ENCODE measurements at regions not wholly inside any gene's neighbourhood (a gene's known extent, or its start where the extent isn't known, plus 50 kb on each side); places are given as distances from the start of the nearest gene placed in this dataset.
A peak's percentile ranks its signal among the peaks of the same experiment; 100 is the strongest.

DNA sequence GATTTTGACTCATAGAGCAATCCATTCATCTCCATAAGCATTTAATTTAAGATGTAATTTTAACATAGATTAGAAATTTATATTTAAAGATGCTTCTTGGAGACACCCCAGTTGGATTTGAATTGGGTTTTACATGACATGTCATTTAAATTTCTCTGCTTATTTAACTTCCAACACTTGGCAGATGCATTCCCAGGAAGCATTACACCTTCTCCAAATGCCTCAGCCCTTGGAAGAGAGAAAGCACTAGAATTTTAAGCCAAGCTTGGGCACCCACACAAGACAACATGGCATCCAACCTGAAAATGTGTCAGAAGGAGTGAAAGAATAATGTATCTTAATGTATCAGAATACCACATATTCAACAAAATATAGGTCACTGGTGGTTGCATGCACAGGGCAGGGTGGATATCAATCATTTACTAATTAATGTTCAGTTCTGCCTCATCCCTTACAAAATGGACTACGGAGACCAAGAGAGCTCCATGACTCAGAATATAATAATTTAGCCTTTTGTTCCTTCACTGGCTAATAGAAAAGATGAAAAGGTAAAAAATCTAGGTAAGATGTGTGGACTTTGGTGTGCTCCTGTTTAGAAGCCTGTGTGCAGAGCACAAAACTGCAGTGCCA is 541.7 kb upstream of the SORCS1 start:
- no peak for DNase-seq (ENCODE audit: low spot score)

DNA sequence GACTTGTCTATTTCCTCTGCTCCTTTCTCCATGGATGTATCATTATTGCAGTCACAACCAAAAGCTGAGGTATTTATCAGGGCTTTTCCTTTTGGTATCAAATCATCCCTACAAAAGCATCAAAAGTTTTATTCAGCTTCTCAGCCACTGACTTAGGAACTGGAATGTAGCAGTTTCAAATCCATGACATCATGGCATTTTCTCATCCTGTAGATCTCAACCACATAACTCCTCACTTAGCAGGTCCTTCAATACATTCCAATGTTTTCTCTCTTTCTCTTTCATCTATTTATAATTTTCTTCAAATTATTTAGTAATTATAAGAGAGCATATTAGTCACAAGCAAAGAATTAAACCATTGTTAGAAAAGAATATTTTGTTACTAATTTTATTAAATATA is 537.4 kb upstream of the SORCS1 start:
- DNase-seq (ENCODE audit: low spot score): no peak

- DNase-seq (ENCODE audit: low spot score): no peak
Measured at GRCh38 chr10:107692072-107692471, 527.6 kb upstream of the SORCS1 start.

GRCh38 chr10:107689323-107689722 is 524.8 kb upstream of the SORCS1 start:
- DNase-seq (ENCODE audit: low spot score): no peak

DNA sequence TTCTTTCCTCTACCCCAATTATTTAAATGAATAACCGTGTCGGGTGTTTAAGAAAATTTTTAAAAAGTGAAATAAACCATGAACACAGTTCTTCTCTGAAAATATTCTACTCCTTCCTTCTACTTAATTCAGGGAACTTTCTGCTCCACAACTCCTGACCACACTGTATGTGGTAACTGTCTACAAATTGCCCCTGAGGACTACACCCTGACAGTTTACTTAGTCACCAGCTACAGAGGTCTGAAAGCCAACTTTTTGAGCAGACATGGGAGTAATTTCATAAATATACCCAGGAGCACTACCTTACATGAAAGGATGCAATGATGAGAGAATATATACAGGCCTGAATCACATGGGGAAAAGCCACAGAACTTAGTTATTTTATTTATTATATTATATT is 523.2 kb upstream of the SORCS1 start:
- DNase-seq (ENCODE audit: low spot score): no peak

DNA sequence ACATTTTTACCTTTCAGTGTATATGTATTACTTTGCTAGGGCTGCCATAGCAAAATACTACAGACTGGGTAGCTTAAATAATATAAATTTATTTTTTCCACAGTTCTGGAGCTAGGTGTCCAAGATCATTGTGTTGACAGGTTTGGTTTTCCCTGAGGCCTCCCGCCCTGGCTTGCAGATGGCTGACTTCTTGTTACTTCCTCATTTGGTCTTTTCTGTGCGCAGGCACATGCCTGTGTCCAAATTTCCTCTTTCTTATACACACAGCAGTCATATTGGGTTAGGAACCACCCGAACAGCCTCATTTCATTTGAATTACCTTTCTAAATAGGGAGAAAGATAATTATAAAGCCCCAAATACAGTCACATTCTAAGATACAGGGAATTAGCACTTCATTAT is 521.6 kb upstream of the SORCS1 start:
- DNase-seq (ENCODE audit: low spot score): peak; percentile 34

GRCh38 chr10:107671960-107672359 is 507.5 kb upstream of the SORCS1 start:
- no peak for DNase-seq (ENCODE audit: low spot score)

- no peak for DNase-seq (ENCODE audit: low spot score)
Measured at GRCh38 chr10:107666214-107666613, 501.7 kb upstream of the SORCS1 start.

DNA sequence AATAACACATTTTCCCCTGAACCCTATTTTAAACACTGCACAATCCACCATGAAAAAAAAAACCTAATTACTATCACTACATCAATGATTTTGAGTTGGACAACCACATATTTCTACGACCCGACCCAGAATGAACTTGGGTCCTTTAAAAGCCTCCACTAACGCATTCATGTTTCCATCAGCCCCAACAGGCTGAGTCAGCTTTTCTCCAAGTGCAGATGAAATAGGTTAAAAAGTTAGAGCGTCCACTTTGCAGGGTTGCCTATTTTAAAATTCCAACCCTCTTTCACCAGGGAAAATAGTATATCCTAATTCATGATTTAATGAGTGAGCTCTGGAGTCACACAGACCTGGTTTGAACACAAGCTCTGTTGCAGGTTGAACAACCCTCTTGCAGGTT is 501.0 kb upstream of the SORCS1 start:
- DNase-seq (ENCODE audit: low spot score): no peak

GRCh38 chr10:107657851-107658250 is 493.3 kb upstream of the SORCS1 start:
- no peak for DNase-seq (ENCODE audit: low spot score)

DNA sequence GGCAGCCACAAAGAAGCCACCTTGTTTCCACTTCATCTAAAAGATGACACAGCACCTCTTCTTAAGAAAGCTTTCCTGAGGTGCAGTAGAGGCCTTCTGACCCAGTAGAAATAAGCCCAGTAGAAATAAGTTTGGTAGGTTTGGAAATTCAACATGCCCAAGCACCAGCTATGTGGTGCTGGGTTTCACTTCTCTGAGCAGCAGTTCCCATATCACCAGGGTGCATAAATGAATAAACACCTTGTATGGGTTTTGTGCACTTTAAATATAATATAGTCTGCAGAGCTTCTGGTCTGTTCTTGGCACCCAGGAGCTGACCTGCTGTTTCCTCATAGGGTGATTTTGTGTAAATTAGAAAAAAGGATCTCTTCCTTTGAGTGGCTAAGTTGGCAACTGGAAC is 492.4 kb upstream of the SORCS1 start:
- no peak for DNase-seq (ENCODE audit: low spot score)

DNA sequence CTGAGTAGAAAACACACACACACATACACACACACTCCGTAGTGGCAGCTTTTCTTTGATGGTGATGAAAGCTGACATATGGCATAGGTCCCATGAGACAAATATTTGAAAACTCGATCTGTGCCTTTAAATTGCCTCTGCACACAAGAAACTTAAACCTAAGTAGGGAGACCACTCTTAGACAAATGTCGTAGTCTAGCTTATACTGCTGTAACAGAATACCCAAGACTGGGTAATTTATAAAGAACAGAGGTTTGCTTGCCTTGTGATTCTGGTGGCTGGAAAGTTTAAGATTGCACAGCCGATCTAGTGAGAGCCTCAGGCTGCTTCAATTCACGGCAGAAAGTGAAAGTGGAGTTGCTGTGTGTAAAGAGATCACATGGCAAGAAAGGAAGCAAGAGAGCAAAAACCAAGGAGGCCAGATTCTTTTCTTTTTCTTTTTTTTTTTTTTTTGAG is 489.4 kb upstream of the SORCS1 start:
- DNase-seq (ENCODE audit: low spot score): peak; percentile 14

- DNase-seq (ENCODE audit: low spot score): no peak
Measured at GRCh38 chr10:107650939-107651338, 486.4 kb upstream of the SORCS1 start.

DNA sequence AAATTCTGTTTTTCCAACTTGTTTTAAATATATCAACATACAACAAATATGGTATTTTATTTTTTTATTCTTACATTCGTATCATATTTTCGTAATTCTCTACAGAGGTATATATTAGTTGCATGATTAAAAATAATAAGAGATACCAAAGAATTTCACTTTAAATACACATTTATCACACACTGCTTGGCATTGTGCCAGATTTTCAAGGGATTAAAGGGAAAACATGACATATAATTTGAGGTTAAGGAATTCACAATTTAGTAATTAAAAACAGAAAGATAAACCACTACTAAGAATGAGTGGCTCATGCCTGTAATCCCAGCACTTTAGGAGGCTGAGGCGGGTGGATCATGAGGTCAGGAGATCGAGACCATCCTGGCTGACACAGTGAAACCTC is 484.7 kb upstream of the SORCS1 start:
- DNase-seq (ENCODE audit: low spot score): no peak

DNA sequence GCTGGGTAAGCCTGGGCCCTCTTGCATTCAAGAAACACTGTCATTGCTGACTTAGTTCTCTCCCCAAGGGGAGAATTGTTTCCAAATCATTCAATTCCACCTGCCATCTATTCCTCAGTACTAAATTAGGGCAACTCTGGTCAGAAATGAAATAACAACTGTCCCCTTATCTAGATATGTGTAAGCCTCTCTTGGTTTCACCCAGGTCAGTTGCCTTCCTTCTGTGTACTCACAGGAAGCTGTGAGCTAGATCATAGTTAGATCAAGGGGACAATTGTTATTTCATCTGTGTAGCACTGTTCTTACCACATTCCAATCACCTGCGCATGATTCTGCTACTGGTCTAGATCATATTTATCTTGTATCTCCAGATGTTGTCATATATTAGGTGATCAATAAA is 483.0 kb upstream of the SORCS1 start:
- DNase-seq (ENCODE audit: low spot score): no peak

DNA sequence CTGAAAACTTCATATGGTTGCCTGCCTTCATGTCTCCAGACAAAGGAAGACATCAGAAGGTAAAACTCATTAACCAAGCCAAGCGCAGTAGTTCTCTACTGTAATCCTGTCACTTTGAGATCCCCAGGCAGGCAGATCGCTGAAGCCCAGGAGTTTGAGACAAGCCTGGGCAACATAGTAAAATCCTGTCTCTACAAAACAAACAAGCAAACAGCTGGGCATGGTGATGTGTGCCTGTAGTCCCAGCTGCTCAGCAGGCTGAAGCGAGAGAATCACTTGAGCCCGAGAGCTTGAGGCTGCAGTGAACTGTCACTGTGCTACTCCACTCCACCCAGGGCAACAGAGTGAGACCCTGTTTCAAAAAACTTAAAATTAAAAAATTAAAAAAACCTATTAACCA is 467.4 kb upstream of the SORCS1 start:
- no peak for DNase-seq (ENCODE audit: low spot score)

DNA sequence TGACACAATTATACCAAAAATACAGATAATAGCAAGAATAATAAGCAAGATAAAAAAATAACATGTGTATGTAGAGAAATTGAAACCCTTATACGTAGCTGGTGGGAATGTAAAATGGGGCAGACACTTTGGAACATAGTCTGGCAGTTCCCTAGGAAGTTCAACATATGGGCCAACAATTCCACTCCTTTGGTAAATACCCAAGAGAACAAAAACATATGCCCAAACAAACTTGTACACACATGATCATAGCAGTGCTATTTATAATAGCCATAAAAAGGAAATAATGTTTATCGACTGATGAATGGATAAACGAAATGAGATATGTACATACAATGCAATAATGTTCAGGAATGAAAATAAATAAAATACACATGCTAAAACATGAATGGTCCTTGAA is 462.4 kb upstream of the SORCS1 start:
- no peak for DNase-seq (ENCODE audit: low spot score)

DNA sequence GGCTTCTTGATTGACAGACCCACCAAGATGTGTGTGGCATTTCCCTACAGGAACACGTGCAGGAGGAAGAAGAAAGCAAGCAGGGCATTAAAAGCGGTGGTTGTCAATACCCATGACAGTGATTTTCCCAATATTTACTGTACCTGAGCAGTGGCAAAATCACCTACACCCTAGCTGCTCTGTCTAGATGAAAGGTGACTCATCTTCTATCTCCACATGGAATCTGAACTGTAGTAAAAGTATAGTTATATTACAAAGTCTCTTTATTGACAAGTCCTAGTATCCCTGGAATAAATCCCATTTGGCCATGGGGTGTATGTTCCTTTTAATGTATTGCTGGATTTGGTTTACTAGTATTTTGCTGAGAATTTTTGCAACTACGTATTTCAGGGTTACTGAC is 458.8 kb upstream of the SORCS1 start:
- no peak for DNase-seq (ENCODE audit: low spot score)

GRCh38 chr10:107619139-107619538 is 454.6 kb upstream of the SORCS1 start:
- DNase-seq (ENCODE audit: low spot score): no peak

DNA sequence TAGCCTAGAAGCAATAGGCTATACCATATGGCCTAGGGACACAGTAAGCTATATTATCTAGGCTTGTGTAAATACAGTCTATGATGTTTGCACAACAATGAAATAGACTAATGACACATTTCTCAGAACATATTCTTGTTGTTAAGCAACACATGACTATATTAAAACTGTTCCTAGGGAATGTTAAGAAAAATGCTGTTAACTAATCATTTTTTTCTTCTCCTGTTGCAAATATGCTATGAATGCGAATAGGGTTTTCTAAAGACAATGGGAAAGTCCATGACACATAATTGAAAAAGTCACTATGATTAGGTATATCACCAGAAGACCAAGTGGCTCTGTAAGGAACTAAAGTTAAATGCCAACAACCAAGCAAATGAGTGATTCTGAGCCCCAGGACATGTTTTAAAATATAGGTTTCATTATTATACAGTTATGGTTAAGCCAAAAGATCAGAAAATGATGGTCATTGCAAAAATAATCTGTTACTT is 454.0 kb upstream of the SORCS1 start:
- DNase-seq (ENCODE audit: low spot score): no peak

GRCh38 chr10:107616463-107617410 is 452.2 kb upstream of the SORCS1 start:
- no peak for DNase-seq (ENCODE audit: low spot score)

DNA sequence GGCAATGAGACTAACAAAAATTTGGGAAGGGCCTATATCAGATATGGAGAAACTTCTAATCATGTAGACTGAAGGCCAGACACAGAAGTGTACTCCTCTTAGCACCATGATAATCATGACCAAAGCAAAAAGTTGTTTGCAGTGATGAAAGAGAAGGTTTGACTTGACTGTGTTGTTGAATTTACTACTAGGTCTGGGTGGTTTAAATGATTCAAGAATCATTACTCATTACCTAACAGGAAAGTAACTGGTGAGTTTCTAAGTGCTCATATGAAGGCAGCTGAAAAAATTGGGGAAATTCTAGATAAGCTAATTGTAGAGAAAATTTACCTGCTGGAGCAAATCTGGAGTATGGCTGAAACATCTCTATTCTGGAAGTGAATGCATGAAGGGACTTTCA is 451.5 kb upstream of the SORCS1 start:
- no peak for DNase-seq (ENCODE audit: low spot score)

DNA sequence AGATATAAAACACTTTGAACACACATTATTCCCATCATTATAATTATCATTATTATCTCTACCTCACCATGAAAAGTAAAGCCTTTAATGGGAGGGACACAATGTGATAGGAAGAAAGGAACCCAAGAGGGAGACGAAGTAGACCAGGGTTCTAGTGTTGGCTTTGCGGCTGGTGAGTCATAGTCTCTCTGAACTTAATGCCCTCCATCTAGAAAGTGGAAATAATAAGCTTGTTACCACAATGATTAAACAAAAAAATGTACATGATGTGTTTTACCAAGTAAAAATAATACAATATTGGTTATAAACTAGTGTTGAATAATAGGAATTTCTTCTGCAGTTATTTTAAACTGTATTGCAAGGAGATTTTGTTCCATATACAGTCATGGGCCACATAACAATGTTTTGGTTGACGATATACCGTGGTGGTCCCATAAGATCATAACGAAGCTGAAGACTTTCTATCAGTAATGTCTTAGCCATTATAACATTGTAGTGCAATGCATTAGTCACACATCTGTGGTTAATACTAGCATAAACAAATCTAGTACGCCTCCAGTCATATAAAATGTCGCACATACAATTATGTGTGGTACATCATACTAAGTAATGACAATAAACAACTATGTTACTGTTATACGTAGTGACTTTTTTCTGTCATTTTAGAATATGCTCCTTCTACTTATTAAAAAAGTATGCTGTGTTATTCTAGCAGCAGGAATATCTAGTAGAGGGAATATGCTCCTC is 450.6 kb upstream of the SORCS1 start:
- no peak for DNase-seq (ENCODE audit: low spot score)
